ENCODE measurements at regions not wholly inside any gene's neighbourhood (a gene's known extent, or its start where the extent isn't known, plus 50 kb on each side); places are given as distances from the start of the nearest gene placed in this dataset.

DNA sequence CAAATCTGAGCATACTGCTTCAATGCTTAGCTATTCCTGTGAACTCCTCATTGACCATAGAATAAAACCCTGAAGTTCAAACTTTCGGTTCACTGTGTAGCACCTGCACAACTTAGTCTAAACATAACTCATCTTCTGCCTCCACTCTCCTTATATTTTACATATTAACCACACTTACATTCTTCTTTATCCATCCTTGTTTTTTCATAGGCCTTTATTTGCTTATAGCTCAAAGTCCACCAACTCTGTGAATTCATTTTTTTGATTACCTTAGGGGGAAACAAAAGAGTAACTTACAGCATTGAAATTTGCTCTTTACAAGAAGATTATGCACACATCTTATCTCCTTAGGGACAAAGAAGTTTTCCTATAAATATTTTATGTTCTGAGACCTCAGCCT lies 521.6 kb upstream of the FAT3 start:
- Histone ChIP-seq H3K27me3 (no peaks in the 10 kb centered on the region), H3K36me3 (no peaks in the 10 kb centered on the region), H3K27ac (no peak overlapping the region), H3K4me1 (no peaks in the 10 kb centered on the region), H3K4me3 (no peak overlapping the region), H3K9me3 (no peaks in the 10 kb centered on the region)
- no peak for DNase-seq (ENCODE audit: low spot score in 2 of 2)
- TF ChIP-seq CTCF (IDR thresholded peaks at IDR 0.05), result no peak
- intact Hi-C loops (cut with DNase I), result no loop called here

- no peak overlapping the region for H3K27ac ChIP-seq
- no peak overlapping the region for H3K4me3 ChIP-seq
- intact Hi-C loops (cut with DNase I), result no loop called here
- no peak for TF ChIP-seq CTCF (IDR thresholded peaks at IDR 0.05)
- H3K4me1 ChIP-seq, result no peaks in the 10 kb centered on the region
- no peak for DNase-seq (ENCODE audit: low spot score in 2 of 2)
- H3K36me3 ChIP-seq, result no peaks in the 10 kb centered on the region
- H3K27me3 ChIP-seq, result no peaks in the 10 kb centered on the region
- no peaks in the 10 kb centered on the region for H3K9me3 ChIP-seq
Measured at GRCh38 chr11:91700854-91701253, 523.8 kb upstream of the FAT3 start.

- TF ChIP-seq CTCF (IDR thresholded peaks at IDR 0.05), result no peak
- Histone ChIP-seq H3K27me3 (no peaks in the 10 kb centered on the region), H3K36me3 (no peaks in the 10 kb centered on the region), H3K27ac (no peak overlapping the region), H3K9me3 (no peaks in the 10 kb centered on the region), H3K4me3 (no peak overlapping the region), H3K4me1 (no peaks in the 10 kb centered on the region)
- no peak for DNase-seq (ENCODE audit: low spot score in 2 of 2)
- intact Hi-C loops (cut with DNase I), result no loop called here
Measured at GRCh38 chr11:91698845-91699244, 525.8 kb upstream of the FAT3 start.

DNA sequence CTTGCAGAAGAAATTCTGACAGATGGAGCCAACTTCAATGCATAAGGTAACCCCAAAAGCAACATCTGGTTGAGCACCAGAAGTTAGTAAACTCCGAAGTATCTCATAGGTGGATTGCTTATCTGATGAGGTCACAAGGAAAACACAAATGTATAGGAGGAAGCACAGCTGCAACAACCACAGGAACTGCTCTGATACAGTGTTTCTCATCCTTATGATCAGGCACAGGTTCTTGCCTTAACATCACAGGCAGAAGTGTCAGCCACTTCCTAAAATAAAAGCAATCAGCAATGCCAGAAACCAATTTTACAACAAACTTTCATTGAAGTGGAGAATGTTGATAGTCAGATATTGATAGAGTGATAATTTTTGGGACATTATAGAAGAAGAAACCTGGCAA lies 530.3 kb upstream of the FAT3 start:
- no peak for DNase-seq (ENCODE audit: low spot score in 2 of 2)
- TF ChIP-seq CTCF (IDR thresholded peaks at IDR 0.05), result no peak
- Histone ChIP-seq H3K27ac (no peak overlapping the region), H3K27me3 (no peaks in the 10 kb centered on the region), H3K4me1 (no peaks in the 10 kb centered on the region), H3K36me3 (no peaks in the 10 kb centered on the region), H3K4me3 (no peak overlapping the region), H3K9me3 (no peaks in the 10 kb centered on the region)
- intact Hi-C loops (cut with DNase I), result no loop called here

- intact Hi-C loops (cut with DNase I), result no loop called here
- Histone ChIP-seq H3K4me3 (no peak overlapping the region), H3K27me3 (no peaks in the 10 kb centered on the region), H3K4me1 (no peaks in the 10 kb centered on the region), H3K27ac (no peak overlapping the region), H3K9me3 (no peaks in the 10 kb centered on the region), H3K36me3 (no peaks in the 10 kb centered on the region)
- DNase-seq (ENCODE audit: low spot score in 2 of 2), result no peak
- TF ChIP-seq CTCF (IDR thresholded peaks at IDR 0.05), result no peak
Measured at GRCh38 chr11:91691872-91692271, 532.7 kb upstream of the FAT3 start.

GRCh38 chr11:91688672-91689071 lies 535.9 kb upstream of the FAT3 start:
- no peak for TF ChIP-seq CTCF (IDR thresholded peaks at IDR 0.05)
- Histone ChIP-seq H3K27ac (no peak overlapping the region), H3K27me3 (no peaks in the 10 kb centered on the region), H3K4me3 (no peak overlapping the region), H3K9me3 (no peaks in the 10 kb centered on the region), H3K36me3 (no peaks in the 10 kb centered on the region), H3K4me1 (no peaks in the 10 kb centered on the region)
- no peak for DNase-seq (ENCODE audit: low spot score in 2 of 2)
- intact Hi-C loops (cut with DNase I), result no loop called here

Data from ascending aorta (tissue), 2 donors.